ENCODE measurements at regions not wholly inside any gene's neighbourhood (a gene's known extent, or its start where the extent isn't known, plus 50 kb on each side); places are given as distances from the start of the nearest gene placed in this dataset.

GRCh38 chr13:59447846-59448620, 715.7 kb downstream of the DIAPH3 start:
- intact Hi-C loops (cut with micrococcal nuclease; ENCODE audit: unreplicated experiment): no loop called here
- DNase-seq: no peak
- CTCF ChIA-PET: no interaction called here
- BruUV-seq (replicated peaks): no TSS peak
- no peaks in the 10 kb centered on the region for H3K27me3 Mint-ChIP-seq (ENCODE audit: unreplicated experiment)
- H3K4me3 Mint-ChIP-seq (ENCODE audit: low read depth, unreplicated experiment): no peak overlapping the region
- TF ChIP-seq, protein P1, sequence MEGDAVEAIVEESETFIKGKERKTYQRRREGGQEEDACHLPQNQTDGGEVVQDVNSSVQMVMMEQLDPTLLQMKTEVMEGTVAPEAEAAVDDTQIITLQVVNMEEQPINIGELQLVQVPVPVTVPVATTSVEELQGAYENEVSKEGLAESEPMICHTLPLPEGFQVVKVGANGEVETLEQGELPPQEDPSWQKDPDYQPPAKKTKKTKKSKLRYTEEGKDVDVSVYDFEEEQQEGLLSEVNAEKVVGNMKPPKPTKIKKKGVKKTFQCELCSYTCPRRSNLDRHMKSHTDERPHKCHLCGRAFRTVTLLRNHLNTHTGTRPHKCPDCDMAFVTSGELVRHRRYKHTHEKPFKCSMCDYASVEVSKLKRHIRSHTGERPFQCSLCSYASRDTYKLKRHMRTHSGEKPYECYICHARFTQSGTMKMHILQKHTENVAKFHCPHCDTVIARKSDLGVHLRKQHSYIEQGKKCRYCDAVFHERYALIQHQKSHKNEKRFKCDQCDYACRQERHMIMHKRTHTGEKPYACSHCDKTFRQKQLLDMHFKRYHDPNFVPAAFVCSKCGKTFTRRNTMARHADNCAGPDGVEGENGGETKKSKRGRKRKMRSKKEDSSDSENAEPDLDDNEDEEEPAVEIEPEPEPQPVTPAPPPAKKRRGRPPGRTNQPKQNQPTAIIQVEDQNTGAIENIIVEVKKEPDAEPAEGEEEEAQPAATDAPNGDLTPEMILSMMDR (IDR thresholded peaks at IDR 0.05; ENCODE audit: unreplicated experiment): no peak
- no peaks in the 10 kb centered on the region for H3K36me3 Mint-ChIP-seq (ENCODE audit: insufficient read depth, unreplicated experiment)
- H3K4me1 Mint-ChIP-seq (ENCODE audit: low read depth, unreplicated experiment): no peaks in the 10 kb centered on the region
- no peaks in the 10 kb centered on the region for H3K9me3 Mint-ChIP-seq (ENCODE audit: low read depth, unreplicated experiment)
- no peak overlapping the region for H3K27ac Mint-ChIP-seq (ENCODE audit: unreplicated experiment)

DNA sequence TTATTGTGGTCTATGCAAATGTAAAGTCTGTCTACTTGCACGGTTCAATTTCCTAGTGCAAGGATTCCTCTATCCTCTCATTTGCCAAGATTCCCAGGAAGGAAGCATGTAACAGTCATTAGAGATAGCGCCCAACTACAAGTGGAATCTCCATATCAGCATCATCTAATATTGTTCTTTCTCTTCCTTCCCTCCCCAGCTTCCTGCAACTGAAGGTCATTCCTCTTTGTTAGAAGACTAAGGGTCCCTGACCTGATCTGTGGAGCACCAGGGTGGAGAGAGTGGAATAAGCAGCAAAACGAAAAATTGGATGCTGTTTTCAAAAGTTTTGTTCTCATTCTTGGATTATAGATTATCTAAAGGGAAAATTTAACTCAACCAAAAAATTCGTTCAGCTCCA, 714.0 kb downstream of the DIAPH3 start:
- Mint-ChIP-seq H3K4me3 (ENCODE audit: low read depth, unreplicated experiment) (no peak overlapping the region), H3K27ac (ENCODE audit: unreplicated experiment) (no peak overlapping the region), H3K4me1 (ENCODE audit: low read depth, unreplicated experiment) (no peaks in the 10 kb centered on the region), H3K36me3 (ENCODE audit: insufficient read depth, unreplicated experiment) (no peaks in the 10 kb centered on the region), H3K9me3 (ENCODE audit: low read depth, unreplicated experiment) (no peaks in the 10 kb centered on the region), H3K27me3 (ENCODE audit: unreplicated experiment) (no peaks in the 10 kb centered on the region)
- intact Hi-C loops (cut with micrococcal nuclease; ENCODE audit: unreplicated experiment): no loop called here
- no peak for DNase-seq
- CTCF ChIA-PET: no interaction called here
- TF ChIP-seq, protein P1 (IDR thresholded peaks at IDR 0.05; ENCODE audit: unreplicated experiment): no peak
- no TSS peak for BruUV-seq (replicated peaks)

DNA sequence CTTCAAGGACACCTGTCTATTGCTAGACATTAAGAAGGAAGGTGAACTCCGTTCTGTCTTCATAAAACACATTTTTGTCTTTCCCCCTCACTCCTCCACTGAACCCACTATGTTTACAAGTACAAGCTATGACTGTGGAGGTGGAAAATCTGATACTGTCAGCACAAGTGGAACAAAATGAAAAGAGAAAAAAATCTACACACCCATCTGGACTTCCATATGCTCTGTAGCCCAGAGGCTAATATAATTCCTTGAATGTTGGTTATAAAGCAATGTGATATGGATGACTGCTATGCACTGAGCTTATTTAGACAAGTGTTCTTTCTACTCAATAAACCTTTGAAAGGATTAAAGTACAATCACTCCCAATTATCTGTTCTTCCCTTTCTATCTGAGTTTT, 713.5 kb downstream of the DIAPH3 start:
- Mint-ChIP-seq H3K4me3 (ENCODE audit: low read depth, unreplicated experiment) (no peak overlapping the region), H3K36me3 (ENCODE audit: insufficient read depth, unreplicated experiment) (no peaks in the 10 kb centered on the region), H3K4me1 (ENCODE audit: low read depth, unreplicated experiment) (no peaks in the 10 kb centered on the region), H3K27ac (ENCODE audit: unreplicated experiment) (no peak overlapping the region), H3K27me3 (ENCODE audit: unreplicated experiment) (no peaks in the 10 kb centered on the region), H3K9me3 (ENCODE audit: low read depth, unreplicated experiment) (no peaks in the 10 kb centered on the region)
- no peak for DNase-seq
- intact Hi-C loops (cut with micrococcal nuclease; ENCODE audit: unreplicated experiment): no loop called here
- CTCF ChIA-PET: no interaction called here
- TF ChIP-seq, protein P1 (IDR thresholded peaks at IDR 0.05; ENCODE audit: unreplicated experiment): no peak
- no TSS peak for BruUV-seq (replicated peaks)

- no peak overlapping the region for H3K27ac Mint-ChIP-seq (ENCODE audit: unreplicated experiment)
- CTCF ChIA-PET: no interaction called here
- no peak for DNase-seq
- no peaks in the 10 kb centered on the region for H3K27me3 Mint-ChIP-seq (ENCODE audit: unreplicated experiment)
- no peaks in the 10 kb centered on the region for H3K9me3 Mint-ChIP-seq (ENCODE audit: low read depth, unreplicated experiment)
- intact Hi-C loops (cut with micrococcal nuclease; ENCODE audit: unreplicated experiment): no loop called here
- no peaks in the 10 kb centered on the region for H3K4me1 Mint-ChIP-seq (ENCODE audit: low read depth, unreplicated experiment)
- TF ChIP-seq, protein P1 (IDR thresholded peaks at IDR 0.05; ENCODE audit: unreplicated experiment): no peak
- no TSS peak for BruUV-seq (replicated peaks)
- H3K36me3 Mint-ChIP-seq (ENCODE audit: insufficient read depth, unreplicated experiment): no peaks in the 10 kb centered on the region
- H3K4me3 Mint-ChIP-seq (ENCODE audit: low read depth, unreplicated experiment): no peak overlapping the region
These were observed 712.5 kb downstream of the DIAPH3 start for GRCh38 chr13:59451236-59451635.
